Adrenal gland (tissue), 9 donors: ENCODE measurements at regions not wholly inside any gene's neighbourhood (a gene's known extent, or its start where the extent isn't known, plus 50 kb on each side); places are given as distances from the start of the nearest gene placed in this dataset.
"Not testable (repeated sequence)": the region's sequence is repeated elsewhere in the genome, so short reads cannot be mapped to it uniquely, and the experiment has no call there.

ENCODE experiments used
- DNase-seq, 7 donors: peaks; one replicate each; pipeline ENCODE4 v3.0.0-alpha.2; 2019 to 2020
- H3K27ac ChIP-seq, 5 donors: fragments of 200-600 bp; sonication (generic) in 4 of 5; 1 replicate in 3 of 5; 2 replicates in 2 of 5; pipeline versions ENCODE4 v1.5.1 to v1.8.0; 2016 to 2020; ENCODE audit warnings: mild to moderate bottlenecking in 1 of 5
- H3K27me3 ChIP-seq: fragments of 200-600 bp; 2 replicates; pipeline ENCODE4 v1.8.0; 2021
- H3K36me3 ChIP-seq, 2 donors: fragments of 200-600 bp; replicated peaks in 1 of 2; 1 replicate in 1 of 2; 2 replicates in 1 of 2; pipeline versions ENCODE4 v1.5.1 to v1.8.0; 2018 to 2022
- H3K4me1 ChIP-seq, 2 donors: fragments of 200-600 bp; replicated peaks in 1 of 2; 1 replicate in 1 of 2; 2 replicates in 1 of 2; pipeline versions ENCODE4 v1.5.1 to v1.8.0; 2018 to 2021
- H3K4me3 ChIP-seq, 4 donors: fragments of 200-600 bp; sonication (generic) in 3 of 4; one replicate each; pipeline ENCODE4 v1.5.1; 2016 to 2018
- H3K9me3 ChIP-seq, 3 donors: fragments of 200-600 bp; sonication (generic) in 1 of 3; replicated peaks in 1 of 3; 1 replicate in 2 of 3; 2 replicates in 1 of 3; pipeline versions ENCODE4 v1.5.1 to v1.8.0; 2016 to 2021
- CTCF ChIP-seq, 6 experiments: fragments of 450-650 bp in 4 of 6; fragments of 200-600 bp in 2 of 6; sonication (generic) in 1 of 6; IDR thresholded peaks; 1 replicate in 5 of 6; 2 replicates in 1 of 6; pipeline versions ENCODE4 v1.5.1 to v1.8.0; 2016 to 2021; ENCODE audit warnings: antibody characterized with exemption in 6 of 6, mild to moderate bottlenecking in 2 of 6, moderate library complexity in 1 of 6
- POLR2A ChIP-seq, 2 donors: fragments of 450-650 bp; IDR thresholded peaks; one replicate each; pipeline ENCODE4 v1.6.1; 2017; ENCODE audit warnings: antibody characterized with exemption in 2 of 2, mild to moderate bottlenecking in 2 of 2, moderate library complexity in 1 of 2
- WGBS, 4 donors: extraction: QIAGEN DNeasy Blood & Tissue Kit in 2 of 4; methylation state at CpG; one replicate each; pipeline versions ENCODE4 v1.1.5 to v1.1.7; 2013 to 2017; 5-methylcytosine and 5-hydroxymethylcytosine counted together
- intact Hi-C, 2 donors: fragments of 100-400 bp; cut with DNase I; formaldehyde crosslinking; loops; one replicate each; pipeline versions ENCODE4 v1.14.1 to v1.15.0; 2022 to 2023
- donor health status: healthy with polysubstance abuse.
- donor health status: Bipolar disorder and iron deficiency.
- donor health status: DM: yes; HTN: yes; CAD: no.
- donor health status: DM: no; HTN: no; CAD: no.
- donor health status: DM: no; HTN: no; CAD: no.

GRCh38 chr16:76862901-76863300 lies 328.1 kb upstream of the MON1B start:
- Histone ChIP-seq H3K9me3 (no peaks in the 10 kb centered on the region), H3K36me3 (no peaks in the 10 kb centered on the region), H3K27me3 (no peaks in the 10 kb centered on the region), H3K27ac (no peak overlapping the region), H3K4me1 (no peaks in the 10 kb centered on the region), H3K4me3 (no peak overlapping the region)
- TF ChIP-seq CTCF (IDR thresholded peaks at IDR 0.05) (no peak), POLR2A (IDR thresholded peaks at IDR 0.05) (no peak)
- intact Hi-C loops: no loop called here
- DNase-seq: no peak

- no peak for DNase-seq
- no peak overlapping the region for H3K27ac ChIP-seq
- H3K4me1 ChIP-seq: no peaks in the 10 kb centered on the region
- H3K36me3 ChIP-seq: no peaks in the 10 kb centered on the region
- H3K4me3 ChIP-seq: no peak overlapping the region
- intact Hi-C loops: no loop called here
- no peaks in the 10 kb centered on the region for H3K27me3 ChIP-seq
- WGBS, 4 donors: 52 to 79% (median 65%) methylated on average over 1 of the region's 1 CpG
- H3K9me3 ChIP-seq: no peaks in the 10 kb centered on the region
- TF ChIP-seq CTCF (IDR thresholded peaks at IDR 0.05) (no peak), POLR2A (IDR thresholded peaks at IDR 0.05) (no peak)
Observed at GRCh38 chr16:76866994-76867393, 324.0 kb upstream of the MON1B start.

GRCh38 chr16:76875898-76876297 lies 315.1 kb upstream of the MON1B start:
- H3K36me3 ChIP-seq: no peaks in the 10 kb centered on the region
- WGBS, 4 donors: 28 to 41% (median 34%) methylated on average over 1 of the region's 1 CpG
- no peak for TF ChIP-seq POLR2A (IDR thresholded peaks at IDR 0.05)
- TF ChIP-seq CTCF (IDR thresholded peaks at IDR 0.05): no peak
- intact Hi-C loops: no loop called here
- no peaks in the 10 kb centered on the region for H3K4me1 ChIP-seq
- H3K27me3 ChIP-seq: no peaks in the 10 kb centered on the region
- DNase-seq: no peak
- no peak overlapping the region for H3K27ac ChIP-seq
- H3K4me3 ChIP-seq: no peak overlapping the region
- no peaks in the 10 kb centered on the region for H3K9me3 ChIP-seq

GRCh38 chr16:76879420-76879819 lies 311.6 kb upstream of the MON1B start:
- no peaks in the 10 kb centered on the region for H3K9me3 ChIP-seq
- WGBS, 4 donors: 88 to 97% (median 89%) methylated on average over 4 of the region's 4 CpGs
- H3K27ac ChIP-seq: no peak overlapping the region
- intact Hi-C loops: no loop called here
- no peak for DNase-seq
- no peaks in the 10 kb centered on the region for H3K4me1 ChIP-seq
- no peaks in the 10 kb centered on the region for H3K27me3 ChIP-seq
- no peak overlapping the region for H3K4me3 ChIP-seq
- no peaks in the 10 kb centered on the region for H3K36me3 ChIP-seq
- TF ChIP-seq CTCF (IDR thresholded peaks at IDR 0.05): no peak
- TF ChIP-seq POLR2A (IDR thresholded peaks at IDR 0.05): no peak

- H3K4me1 ChIP-seq, DNase-seq, H3K27ac ChIP-seq, H3K27me3 ChIP-seq, intact Hi-C loops, H3K9me3 ChIP-seq, H3K36me3 ChIP-seq, H3K4me3 ChIP-seq: not testable (repeated sequence)
- 80 to 87% (median 81%) methylated on average over 5 of the region's 5 CpGs for whole genome bisulfite sequencing, 4 donors
Observed at GRCh38 chr16:76880523-76880922, 310.5 kb upstream of the MON1B start.
